Testis (tissue), 2 donors: ENCODE measurements at regions not wholly inside any gene's neighbourhood (a gene's known extent, or its start where the extent isn't known, plus 50 kb on each side); places are given as distances from the start of the nearest gene placed in this dataset.
"Not testable (repeated sequence)": the region's sequence is repeated elsewhere in the genome, so short reads cannot be mapped to it uniquely, and the experiment has no call there.

Experiments used
- DNase-seq: peaks from one replicate; pipeline ENCODE4 v3.0.0-alpha.2; 2019
- H3K27ac ChIP-seq, 2 donors: fragments of 200-600 bp; sonication (generic); one replicate each; pipeline ENCODE4 v1.5.1; 2019
- H3K27me3 ChIP-seq: fragments of 200-600 bp; sonication (generic); one replicate; pipeline ENCODE4 v1.5.1; 2019
- H3K36me3 ChIP-seq: fragments of 200-600 bp; sonication (generic); one replicate; pipeline ENCODE4 v1.5.1; 2017; ENCODE audit warnings: low read depth; ENCODE audit errors: missing control alignments
- H3K4me1 ChIP-seq: fragments of 200-600 bp; sonication (generic); one replicate; pipeline ENCODE4 v1.5.1; 2019
- H3K4me3 ChIP-seq, 2 donors: fragments of 200-600 bp; sonication (generic); one replicate each; pipeline ENCODE4 v1.5.1; 2017 to 2019
- H3K9me3 ChIP-seq: fragments of 200-600 bp; sonication (generic); one replicate; pipeline ENCODE4 v1.5.1; 2017
- CTCF ChIP-seq, 3 experiments: fragments of 450-650 bp in 2 of 3; fragments of 200-600 bp in 1 of 3; sonication (generic) in 1 of 3; IDR thresholded peaks; one replicate each; pipeline ENCODE4 v1.5.1; 2016 to 2019; ENCODE audit warnings: antibody characterized with exemption in 3 of 3, mild to moderate bottlenecking in 2 of 3, moderate library complexity in 1 of 3
- POLR2A ChIP-seq: fragments of 450-650 bp; IDR thresholded peaks from one replicate; pipeline ENCODE4 v1.6.1; 2017; ENCODE audit warnings: antibody characterized with exemption, mild to moderate bottlenecking, moderate library complexity
- WGBS, 2 donors: methylation state at CpG; one replicate each; pipeline ENCODE4 v1.1.5; 2018; 5-methylcytosine and 5-hydroxymethylcytosine counted together
- intact Hi-C: fragments of 100-400 bp; cut with DNase I; formaldehyde crosslinking; loops from one replicate; pipeline ENCODE4 v1.15.1; 2023; ENCODE audit warnings: low total_unique reads

- no peak overlapping the region for H3K27ac ChIP-seq
- intact Hi-C loops = no loop called here
- DNase-seq = no peak
- TF ChIP-seq POLR2A = no peak
- TF ChIP-seq CTCF (IDR thresholded peaks at IDR 0.05) = no peak
- no peaks in the 10 kb centered on the region for H3K36me3 ChIP-seq
- H3K4me3 ChIP-seq = no peak overlapping the region
- H3K9me3 ChIP-seq = no peaks in the 10 kb centered on the region
- no peaks in the 10 kb centered on the region for H3K27me3 ChIP-seq
- peaks cover 4% of the 10 kb centered on the region for H3K4me1 ChIP-seq
These were observed 170.4 kb downstream of the SMAD6 start for GRCh38 chr15:66872405-66872804.

GRCh38 chr15:66873331-66873730, 171.3 kb downstream of the SMAD6 start:
- H3K27me3 ChIP-seq, intact Hi-C loops, H3K27ac ChIP-seq, H3K4me3 ChIP-seq, H3K36me3 ChIP-seq, H3K9me3 ChIP-seq: not testable (repeated sequence)
- WGBS, 2 donors = 82 to 85% methylated on average over 3 of the region's 3 CpGs
- peak; percentile 2 for DNase-seq
- peaks cover 13% of the 10 kb centered on the region for H3K4me1 ChIP-seq

GRCh38 chr15:66873856-66874255, 171.8 kb downstream of the SMAD6 start:
- no peaks in the 10 kb centered on the region for H3K9me3 ChIP-seq
- peaks cover 18% of the 10 kb centered on the region for H3K4me1 ChIP-seq
- DNase-seq = peak; percentile 10
- H3K4me3 ChIP-seq = no peak overlapping the region
- TF ChIP-seq POLR2A = no peak
- no peak for TF ChIP-seq CTCF (IDR thresholded peaks at IDR 0.05)
- no peaks in the 10 kb centered on the region for H3K36me3 ChIP-seq
- H3K27ac ChIP-seq = no peak overlapping the region
- intact Hi-C loops = no loop called here
- H3K27me3 ChIP-seq = no peaks in the 10 kb centered on the region
- 90 to 95% methylated on average over 5 to 6 of the region's 6 CpGs for WGBS, 2 donors

- H3K4me3 ChIP-seq = no peak overlapping the region
- peak; percentile 6 for DNase-seq
- H3K36me3 ChIP-seq = no peaks in the 10 kb centered on the region
- no peaks in the 10 kb centered on the region for H3K27me3 ChIP-seq
- TF ChIP-seq CTCF (IDR thresholded peaks at IDR 0.05) = no peak
- no peaks in the 10 kb centered on the region for H3K9me3 ChIP-seq
- peaks cover 18% of the 10 kb centered on the region for H3K4me1 ChIP-seq
- H3K27ac ChIP-seq = no peak overlapping the region
- intact Hi-C loops = no loop called here
- WGBS, 2 donors = 88 to 90% methylated on average over 13 to 17 of the region's 17 CpGs
These were observed 173.8 kb downstream of the SMAD6 start for GRCh38 chr15:66875588-66876420.

- H3K27ac ChIP-seq = no peak overlapping the region
- H3K4me3 ChIP-seq = no peak overlapping the region
- H3K27me3 ChIP-seq = no peaks in the 10 kb centered on the region
- TF ChIP-seq CTCF (IDR thresholded peaks at IDR 0.05) (no peak), POLR2A (no peak)
- WGBS, 2 donors = 69 to 81% methylated on average over 5 of the region's 5 CpGs
- peaks cover 18% of the 10 kb centered on the region for H3K4me1 ChIP-seq
- H3K36me3 ChIP-seq = no peaks in the 10 kb centered on the region
- H3K9me3 ChIP-seq = no peaks in the 10 kb centered on the region
- intact Hi-C loops = no loop called here
- DNase-seq = no peak
These were observed 174.3 kb downstream of the SMAD6 start for GRCh38 chr15:66876421-66876730.
